Stimulated activated CD8-positive, alpha-beta memory T cell treated with anti-CD3 and anti-CD28 coated beads, Interleukin-7, amount 100 ng/mL, for 1 hour (primary cell): ENCODE measurements at regions not wholly inside any gene's neighbourhood (a gene's known extent, or its start where the extent isn't known, plus 50 kb on each side); places are given as distances from the start of the nearest gene placed in this dataset.

Experiments used
- DNase-seq, 2 donors: peaks; one replicate each; pipeline ENCODE4 v3.0.0-alpha.2; 2020; ENCODE audit warnings: low read depth in 2 of 2

DNA sequence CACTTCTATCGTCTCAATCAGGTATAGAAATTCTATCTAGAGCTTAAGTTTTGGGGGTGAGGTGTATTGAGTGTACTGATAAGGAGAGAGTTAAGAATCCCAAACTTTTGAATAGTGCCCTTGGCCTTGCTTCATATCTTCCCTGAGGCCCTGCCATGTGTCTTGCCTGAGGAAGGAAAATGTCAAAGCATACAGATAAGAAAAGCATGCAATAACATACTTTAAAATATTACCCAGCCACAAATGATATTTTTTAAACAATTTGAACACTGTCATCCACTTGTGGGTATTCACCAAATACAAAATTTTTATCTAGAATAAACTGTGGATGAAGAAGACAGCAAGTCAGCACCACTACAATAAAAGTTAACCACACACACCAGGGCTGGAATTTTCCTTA is 631.0 kb upstream of the ALCAM start:
- no peak for DNase-seq

DNA sequence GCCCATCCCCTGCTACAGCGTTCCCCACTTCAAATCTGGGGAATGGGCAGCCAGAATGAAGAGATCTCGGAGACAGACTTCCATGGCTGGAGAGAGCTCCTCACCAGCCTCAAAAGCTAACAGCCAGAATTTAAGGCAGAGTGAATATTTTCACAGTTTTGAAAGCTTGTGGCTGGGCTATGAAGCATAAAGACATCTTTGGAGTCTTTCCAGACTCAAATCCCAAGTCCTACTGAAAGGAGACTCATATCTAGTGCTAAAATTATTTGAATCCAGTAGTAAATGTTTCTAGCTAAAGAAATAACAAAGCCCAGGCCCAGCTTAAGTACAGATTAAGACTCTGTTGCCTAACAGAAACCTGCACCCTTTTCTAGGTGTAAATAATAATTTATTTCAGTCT is 628.4 kb upstream of the ALCAM start:
- no peak for DNase-seq

DNA sequence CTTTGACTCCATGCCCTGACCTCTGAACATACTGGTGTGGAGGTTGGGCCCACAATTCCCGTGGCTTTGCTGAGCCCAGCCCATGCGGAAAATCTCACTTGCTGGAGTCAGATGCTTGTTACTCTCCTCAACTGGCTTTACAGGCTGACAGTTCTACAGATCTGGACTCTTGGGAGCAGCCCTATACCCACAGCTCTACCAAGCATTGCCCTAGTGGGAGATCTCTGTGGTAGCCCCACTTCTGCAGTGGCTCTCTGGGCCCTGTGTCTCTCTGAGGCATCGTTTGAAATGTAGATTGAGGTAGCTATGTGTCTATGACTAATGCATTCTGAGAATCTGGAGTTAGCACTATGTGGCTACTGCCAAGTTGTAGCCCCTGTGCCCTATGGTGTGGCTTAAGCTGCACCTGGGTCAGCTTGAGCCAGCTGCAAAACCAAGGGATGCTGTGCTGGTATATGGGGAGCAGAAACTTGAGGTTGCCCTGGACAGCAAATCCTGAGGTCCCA is 625.8 kb upstream of the ALCAM start:
- no peak for DNase-seq

DNA sequence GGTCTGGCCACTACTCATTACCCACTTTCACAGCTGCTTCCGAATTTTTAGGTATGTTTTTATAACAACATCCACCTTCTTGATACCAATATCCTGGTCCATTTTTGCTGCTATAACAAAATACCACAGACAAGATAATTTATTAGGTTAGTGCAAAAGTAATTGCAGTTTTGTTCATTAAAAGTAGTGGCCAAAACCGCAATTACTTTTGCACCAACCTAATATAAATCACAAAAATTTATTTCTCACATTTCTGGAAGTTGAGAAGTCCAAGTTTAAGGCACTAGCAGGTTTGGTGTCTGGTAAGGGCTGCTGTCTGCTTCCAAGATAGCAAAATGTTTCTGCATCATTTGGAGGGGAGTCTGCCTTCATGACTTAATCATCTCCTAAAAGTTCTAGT is 624.7 kb upstream of the ALCAM start:
- no peak for DNase-seq

DNA sequence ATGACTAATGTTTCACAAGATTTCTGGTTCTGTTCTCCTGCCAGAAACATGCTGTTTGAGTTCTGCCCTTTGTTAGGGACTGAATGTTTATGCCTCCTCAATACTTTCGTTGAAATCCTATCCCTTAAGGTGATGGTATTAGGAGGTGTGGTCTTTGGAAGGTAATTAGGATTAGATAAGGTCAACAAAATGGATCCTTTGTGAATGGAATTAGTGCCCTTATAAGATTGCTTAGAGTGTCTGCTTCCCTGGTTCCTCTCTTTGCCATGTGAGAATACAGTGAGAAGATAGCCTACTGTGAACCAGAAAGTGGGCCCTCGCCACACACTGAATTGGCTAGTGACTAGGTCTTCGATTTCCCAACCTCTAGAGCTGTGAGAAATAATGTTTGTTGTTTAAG is 621.4 kb upstream of the ALCAM start:
- no peak for DNase-seq

DNA sequence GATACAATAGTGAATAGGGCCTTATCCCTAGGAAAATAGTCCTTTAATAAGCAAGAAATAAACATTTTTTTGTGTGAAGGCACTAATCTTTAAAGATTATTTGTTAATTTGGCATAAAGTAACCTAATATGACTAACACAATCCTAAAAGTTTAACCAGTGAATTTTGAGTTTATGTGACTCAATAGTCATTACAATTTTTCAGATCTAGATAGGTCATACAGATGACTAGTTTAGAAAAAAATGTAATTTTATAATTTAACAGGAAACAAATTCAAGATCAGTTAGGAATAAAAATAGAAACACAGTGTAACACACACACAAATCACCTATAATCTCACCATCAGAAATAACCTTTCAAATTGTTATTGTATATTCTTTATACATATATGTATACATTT is 620.7 kb upstream of the ALCAM start:
- no peak for DNase-seq

DNA sequence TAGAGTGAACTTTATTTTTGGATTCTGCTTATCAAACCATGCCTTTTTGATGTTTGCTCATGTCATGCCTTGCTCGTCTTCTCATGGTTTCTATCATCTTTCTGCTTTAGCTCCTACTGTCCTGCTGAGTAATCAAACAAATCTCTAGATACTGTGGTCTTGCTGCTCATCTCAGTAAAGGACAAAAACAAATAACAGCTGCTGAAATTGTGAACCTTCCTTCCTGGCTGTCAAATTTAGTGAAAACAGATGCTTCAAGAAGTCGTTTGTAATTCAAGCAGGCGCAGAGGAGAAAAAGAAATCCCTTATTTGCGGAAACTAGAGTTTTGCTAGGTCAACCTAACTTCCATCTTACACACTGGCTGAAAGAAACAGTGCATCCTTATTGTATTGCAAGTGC is 616.1 kb upstream of the ALCAM start:
- no peak for DNase-seq

DNA sequence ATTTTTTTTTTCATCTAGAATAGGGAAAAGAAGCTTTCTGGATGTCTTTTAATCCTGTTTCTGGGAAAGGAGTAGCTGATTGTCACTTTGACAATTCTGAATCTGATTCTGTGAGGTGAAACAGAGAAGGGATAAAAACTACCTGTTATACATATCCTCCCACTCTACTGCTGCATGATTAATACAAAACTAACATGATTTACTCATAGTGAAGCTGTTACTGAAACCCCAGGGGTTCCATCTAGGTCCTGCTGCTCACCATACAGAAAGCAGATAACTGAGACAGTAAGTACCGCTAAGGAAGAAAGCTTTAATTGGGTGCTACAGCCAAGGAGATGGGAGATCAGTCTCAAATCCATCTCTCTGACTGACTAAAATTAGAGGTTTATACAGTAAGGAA is 610.9 kb upstream of the ALCAM start:
- no peak for DNase-seq

DNA sequence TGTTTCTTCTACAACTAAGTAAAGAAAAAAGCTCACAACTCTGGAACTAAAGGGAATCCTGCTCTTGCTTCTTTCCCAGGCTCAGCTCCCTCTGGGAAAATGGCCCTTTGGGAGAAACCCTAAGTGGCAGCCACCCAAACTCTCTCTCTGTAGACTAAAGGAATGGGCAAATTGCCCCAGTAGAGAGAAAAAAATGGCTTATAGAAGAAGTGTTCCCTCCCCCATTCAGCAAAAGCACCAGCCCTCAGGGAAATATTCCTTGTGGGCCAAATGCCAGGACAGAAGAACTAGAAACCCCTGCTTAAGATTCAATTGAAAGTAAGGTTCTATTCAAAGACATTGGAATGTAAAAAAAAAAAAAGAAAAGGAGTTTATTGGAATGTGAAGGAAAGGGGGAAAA is 603.7 kb upstream of the ALCAM start:
- DNase-seq = no peak

DNA sequence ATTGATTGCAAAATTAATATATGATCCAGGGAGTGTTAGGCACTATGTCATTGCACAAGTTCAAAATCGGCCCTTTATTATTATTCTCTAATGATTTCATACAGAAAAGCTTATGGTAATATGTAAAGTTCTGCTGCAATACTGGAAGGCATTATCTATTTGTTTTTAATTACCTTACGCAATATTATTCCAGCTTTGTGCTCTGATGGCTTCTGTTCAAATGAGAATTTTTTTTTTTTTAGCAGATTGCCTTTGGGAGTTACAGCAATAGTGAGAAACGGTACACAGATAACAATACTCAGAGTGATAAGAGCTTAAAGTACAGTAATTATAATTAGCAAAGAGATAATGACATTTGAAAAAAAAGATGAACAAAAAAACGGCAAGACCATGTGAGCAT is 602.2 kb upstream of the ALCAM start:
- DNase-seq = no peak

DNA sequence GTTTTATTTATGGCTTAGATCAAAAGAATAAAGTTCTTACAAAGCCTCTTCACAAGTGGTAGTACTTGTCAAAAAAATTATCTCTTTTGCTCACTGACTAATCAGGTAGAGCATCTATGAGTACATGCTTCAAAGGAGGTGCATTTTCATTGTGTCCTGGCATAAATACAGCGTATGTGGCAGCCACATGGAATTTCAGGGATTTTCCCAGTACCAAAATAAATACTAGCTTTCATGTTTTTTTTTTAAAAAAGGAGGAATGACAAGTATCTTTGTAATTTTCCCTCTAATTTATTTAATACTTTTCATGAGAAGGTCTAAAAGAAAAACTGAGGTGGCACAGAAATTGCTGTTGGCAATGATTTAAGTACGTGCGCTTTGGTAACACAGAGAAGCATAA is 597.8 kb upstream of the ALCAM start:
- no peak for DNase-seq

DNA sequence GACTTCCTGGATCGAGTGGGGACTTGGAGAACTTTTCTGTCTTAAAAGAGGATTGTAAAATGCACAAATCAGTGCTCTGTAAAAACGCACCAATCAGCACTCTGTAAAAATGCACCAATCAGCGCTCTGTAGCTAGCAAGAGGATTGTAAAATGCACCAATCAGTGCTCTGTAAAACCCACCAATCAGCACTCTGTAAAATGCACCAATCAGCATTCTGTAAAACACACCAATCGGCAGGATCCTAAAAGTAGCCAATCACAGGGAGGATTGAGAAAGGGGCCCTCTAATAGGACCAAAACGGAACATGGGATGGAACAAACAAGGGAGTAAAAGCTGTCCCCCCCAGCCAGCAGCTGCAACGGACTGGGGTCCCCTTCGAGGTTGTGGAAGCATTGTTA is 587.4 kb upstream of the ALCAM start:
- no peak for DNase-seq

DNA sequence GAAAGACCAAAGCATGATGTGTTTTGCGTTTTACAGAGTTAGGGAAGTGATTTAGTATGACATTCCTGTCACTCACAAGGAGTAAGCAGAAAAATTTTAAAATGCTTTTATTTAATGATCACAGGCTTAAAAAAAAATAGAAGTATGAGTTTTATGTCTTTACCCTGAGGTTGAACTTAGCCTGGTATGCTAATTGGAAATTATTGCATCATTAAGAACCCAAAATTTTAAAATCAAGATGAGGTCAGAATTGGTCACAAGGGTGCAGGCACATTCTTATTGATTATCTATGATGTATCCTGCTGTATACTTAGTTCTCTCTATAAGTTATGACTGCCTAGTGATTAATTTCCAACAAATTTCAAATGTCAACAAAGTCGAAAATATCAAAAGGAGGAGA is 585.6 kb upstream of the ALCAM start:
- DNase-seq = no peak

DNA sequence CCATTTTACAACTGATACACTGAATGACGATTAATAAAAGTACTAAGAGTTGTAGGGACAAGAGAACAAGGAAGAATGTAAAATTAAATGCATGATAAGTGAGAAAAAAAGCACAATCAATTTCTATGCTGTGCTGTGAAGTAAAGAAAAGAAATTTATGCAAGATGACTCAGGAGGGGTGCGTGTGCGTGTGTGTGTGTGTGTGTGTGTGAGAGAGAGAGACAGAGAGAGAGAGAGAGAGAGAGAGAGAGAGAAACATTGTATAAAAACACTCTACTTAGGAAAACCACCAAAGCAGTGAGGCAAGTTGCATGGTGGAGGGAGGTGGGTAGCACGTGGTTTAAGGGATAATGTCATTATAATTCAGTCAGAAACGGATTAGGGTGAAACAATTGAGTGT is 580.8 kb upstream of the ALCAM start:
- DNase-seq = no peak

DNA sequence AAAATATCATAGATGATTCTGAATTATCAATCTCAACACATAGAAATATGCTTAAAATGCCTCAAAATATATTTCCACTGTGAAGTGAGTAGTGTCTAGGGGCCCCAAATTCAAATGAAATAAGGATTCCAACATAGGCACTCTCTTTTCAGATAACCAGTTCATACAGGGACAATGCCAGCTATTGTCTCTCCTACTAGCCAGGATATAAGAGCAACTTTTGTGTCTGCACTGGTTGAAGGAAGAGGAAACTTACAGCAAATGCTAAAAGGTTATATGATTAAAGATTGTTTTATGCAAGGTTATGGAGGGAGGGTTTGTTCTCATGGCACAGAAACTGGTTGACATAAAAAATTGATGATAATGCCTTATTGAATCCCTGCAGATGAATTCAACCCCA is 579.4 kb upstream of the ALCAM start:
- DNase-seq = no peak

DNA sequence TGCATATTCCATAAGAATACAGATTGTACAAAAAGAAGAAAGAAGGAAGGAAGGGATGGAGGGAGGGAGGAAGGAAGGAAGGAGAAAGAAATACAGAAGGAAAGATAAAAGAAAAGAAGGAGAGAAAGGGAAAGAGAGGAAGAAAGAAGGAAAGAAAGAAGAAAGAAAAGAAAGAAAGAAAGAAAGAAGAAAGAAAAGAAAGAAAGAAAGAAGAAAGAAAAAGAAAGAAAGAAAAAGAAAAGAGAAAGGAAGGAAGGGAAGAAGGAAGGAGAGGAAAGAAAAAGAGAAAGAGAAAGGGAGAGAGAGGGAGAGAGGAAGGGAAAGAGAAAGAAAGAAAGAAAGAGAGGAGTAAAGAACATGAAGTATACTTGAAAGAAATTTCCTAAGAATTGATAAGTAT is 577.9 kb upstream of the ALCAM start:
- no peak for DNase-seq

DNA sequence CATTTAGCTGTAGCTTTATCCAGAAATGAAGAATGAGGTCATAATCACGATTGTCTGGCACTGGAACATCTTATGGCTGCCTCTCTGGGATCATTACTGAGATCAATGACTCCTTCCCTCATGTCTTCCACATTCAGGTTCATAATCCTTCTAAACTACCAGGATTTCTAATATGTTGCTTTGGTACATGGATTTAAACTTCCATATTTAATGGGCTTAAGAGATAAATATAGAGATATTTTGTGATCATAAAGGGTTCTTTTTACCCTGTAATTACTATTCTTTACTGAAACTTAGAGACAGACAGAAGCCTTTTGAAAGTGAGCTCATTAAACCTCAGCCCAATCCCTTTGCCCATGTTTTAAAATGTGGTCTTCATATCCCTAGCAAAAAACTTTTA is 575.4 kb upstream of the ALCAM start:
- no peak for DNase-seq

DNA sequence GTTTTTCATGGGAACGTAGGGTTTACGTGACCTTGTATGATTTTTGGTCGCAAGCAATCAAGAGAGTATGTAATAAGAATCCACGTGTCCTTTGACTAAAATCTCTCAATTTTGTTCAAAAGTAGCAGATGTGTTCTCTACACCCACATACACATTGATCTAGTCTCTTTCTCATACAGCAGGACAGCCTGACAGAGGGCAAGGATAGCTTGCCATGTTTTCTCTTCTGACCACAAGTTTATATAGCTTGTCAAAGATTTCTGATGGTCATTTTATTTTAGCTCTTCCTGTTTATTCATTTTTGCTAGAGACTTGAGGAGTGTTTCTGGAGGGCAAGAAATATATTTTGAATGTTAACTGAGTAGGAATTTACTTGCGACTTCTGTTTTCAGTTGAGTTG is 570.2 kb upstream of the ALCAM start:
- no peak for DNase-seq

DNA sequence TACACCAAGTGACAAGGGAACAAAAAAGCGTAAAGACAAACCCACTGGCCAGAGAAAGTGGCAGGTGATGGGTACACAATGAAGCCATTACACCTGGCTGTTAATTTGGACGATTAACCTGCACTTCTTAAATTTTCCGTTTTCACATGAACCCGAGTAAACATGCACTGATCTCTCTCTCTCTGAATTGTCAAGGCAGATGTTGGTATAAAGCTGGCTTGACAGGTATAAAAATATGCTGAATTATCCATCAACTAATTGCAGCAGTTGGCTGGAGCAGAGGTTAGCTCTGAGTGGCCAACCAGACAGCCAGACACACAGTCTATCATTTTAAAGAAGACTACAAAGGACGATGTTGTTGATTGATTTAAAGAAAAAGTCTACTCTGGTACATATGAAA is 561.7 kb upstream of the ALCAM start:
- no peak for DNase-seq

DNA sequence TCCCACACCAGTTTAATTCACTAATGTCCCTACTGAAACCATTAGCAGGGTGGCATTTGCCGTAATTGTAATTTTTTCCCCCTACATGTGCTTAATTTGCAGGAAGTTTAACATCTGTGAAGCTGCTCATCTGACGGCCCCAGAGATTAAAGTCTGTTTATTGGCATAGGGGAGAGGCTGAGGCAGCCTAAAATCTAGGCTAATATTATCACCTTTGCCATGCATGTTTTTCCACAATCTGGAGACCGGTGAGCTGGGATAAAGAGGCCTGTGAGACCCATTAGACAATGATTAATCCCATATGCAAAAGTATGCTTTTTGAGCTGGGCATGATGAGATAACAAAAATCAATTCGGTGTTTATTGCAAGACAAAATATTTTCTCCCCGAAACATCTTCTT is 561.2 kb upstream of the ALCAM start:
- no peak for DNase-seq

DNA sequence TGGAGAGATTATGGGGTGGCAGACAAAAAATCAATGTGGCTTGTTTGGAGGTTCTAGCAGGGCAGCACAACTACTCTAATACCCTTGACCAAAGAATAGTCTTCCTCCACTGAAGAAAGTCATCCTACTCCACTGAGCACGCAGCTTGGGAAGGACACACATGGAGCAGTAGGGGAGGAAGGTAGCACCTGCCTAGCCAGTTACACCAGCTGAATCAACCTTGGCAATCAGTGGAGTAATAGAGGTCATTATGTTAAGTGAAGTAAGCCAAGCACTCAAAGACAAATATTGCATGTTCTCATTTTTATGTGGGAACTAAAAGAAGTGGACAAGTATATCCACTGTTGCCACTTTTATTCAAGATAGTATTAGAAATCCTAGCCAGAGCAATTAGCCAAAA is 555.8 kb upstream of the ALCAM start:
- DNase-seq = no peak

DNA sequence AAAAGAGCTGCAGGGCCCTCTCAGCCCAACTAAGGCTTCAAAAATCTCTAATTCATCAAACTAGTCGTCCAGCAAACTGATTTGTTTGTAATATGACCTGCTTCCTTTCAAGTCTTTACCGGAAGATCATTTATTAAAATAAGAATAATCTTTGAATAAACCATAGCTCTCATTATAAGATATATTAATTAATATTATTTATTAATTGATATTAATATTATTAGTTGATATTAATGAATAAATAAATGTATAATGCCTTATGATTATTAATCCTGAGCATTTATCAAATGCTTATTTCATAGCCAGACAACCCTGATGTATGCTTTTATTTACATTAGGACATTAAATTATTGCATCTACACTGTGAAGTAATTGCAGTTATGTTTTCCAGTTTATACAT is 550.7 kb upstream of the ALCAM start:
- DNase-seq = no peak

DNA sequence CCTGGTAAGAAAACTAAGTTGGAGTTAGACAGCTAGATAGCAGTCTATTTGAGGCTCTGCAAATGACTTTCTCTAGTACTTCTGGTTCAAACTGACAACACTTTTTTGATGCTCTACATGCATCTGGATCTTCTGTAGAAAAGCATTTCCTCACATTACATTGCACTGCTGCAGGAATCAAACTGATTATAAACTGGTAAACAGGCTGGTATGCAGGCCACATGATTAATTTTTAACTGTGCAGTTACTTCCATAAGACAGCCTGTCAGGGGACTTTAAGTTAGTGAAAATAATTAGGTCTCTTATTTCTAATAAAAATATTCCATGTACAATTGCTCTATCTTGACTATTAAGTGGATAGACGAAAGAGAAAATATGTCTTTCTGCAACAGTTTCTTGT is 550.0 kb upstream of the ALCAM start:
- no peak for DNase-seq

DNA sequence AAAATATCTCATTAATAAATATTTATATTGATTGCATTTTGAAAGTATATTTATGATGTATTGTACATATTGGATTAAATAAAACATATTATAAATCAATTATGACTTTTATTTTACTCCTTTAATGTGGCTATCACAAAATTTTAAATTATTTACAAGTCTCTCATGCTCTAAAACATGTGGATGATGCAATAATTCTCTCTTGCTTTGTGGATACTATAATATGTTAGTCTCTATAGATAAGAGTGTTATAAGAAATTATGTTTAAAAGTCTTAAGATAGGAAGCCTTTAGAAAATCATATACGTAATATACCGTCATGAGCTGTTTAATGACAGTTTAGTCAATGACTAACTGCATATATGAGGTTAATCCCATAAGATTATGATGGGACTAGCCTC is 547.4 kb upstream of the ALCAM start:
- DNase-seq = no peak

DNA sequence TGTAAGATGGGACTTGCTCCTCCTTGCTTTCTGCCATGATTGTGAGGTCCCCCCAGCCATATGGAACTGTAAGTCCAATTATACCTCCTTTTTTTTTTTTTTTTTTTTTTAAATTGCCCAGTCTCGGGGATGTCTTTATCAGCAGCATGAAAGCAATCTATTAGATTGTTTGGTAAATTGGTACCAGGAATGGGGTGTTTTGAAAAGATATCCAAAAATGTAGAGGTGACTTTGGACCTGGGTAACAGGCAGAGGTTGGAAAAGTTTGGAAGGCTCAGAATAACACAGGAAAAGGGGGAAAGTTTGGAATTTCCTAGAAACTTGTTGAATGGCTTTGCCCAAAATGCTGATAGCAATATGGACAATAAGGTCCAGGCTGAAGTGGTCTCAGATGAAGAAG is 545.8 kb upstream of the ALCAM start:
- no peak for DNase-seq
